ENCODE measurements at regions not wholly inside any gene's neighbourhood (a gene's known extent, or its start where the extent isn't known, plus 50 kb on each side); places are given as distances from the start of the nearest gene placed in this dataset.

DNA sequence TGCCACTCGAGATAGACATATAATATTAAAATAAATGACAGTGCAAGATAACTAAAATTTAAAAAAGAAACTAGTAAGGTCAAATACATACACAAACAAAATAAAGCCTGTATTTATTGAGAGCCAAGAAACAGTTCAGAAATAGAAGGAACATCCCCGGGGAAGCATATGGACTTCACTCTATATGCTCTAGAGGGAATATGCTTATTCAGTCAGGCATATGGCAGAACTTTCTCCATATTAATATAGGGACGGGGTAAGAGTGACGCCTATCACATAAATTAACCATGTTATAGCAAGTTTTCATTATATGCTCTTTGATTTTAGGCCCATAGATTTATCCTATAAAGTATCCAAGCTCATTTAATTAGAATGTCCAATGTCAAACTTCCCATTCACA is 56.7 kb upstream of the EFHC2 start:
- peaks cover 0 to 4% of the 10 kb centered on the region in 2 donors for H3K27me3 Mint-ChIP-seq

More for the DNA sequence above, 56.7 kb upstream of the EFHC2 start:
- ChIA-PET CTCF (no interaction called here), POLR2A (no interaction called here)
- no peaks in the 10 kb centered on the region for H3K27me3 ChIP-seq (ENCODE audit: insufficient read depth, low read length, poor library complexity, severe bottlenecking)
- H3K27ac ChIP-seq (ENCODE audit: low read depth, low read length) = no peak overlapping the region
- Mint-ChIP-seq H3K27ac (no peak overlapping the region), H3K4me3 (no peak overlapping the region), H3K4me1 (no peaks in the 10 kb centered on the region), H3K36me3 (no peaks in the 10 kb centered on the region), H3K9me3 (peaks cover 0 to 2% (median 0%) of the 10 kb centered on the region in 5 donors)
- no peaks in the 10 kb centered on the region for H3K9me3 ChIP-seq (ENCODE audit: low read length)
- H3K36me3 ChIP-seq (ENCODE audit: insufficient read depth, low read length) = no peaks in the 10 kb centered on the region
- no peak overlapping the region for H3K4me3 ChIP-seq (ENCODE audit: low read length)
- no peak for DNase-seq
- no peaks in the 10 kb centered on the region for H3K4me1 ChIP-seq (ENCODE audit: insufficient read depth, low read length)

All from CD8-positive, alpha-beta memory T cell (primary cell).